GM12892 (cell line): ENCODE measurements at regions not wholly inside any gene's neighbourhood (a gene's known extent, or its start where the extent isn't known, plus 50 kb on each side); places are given as distances from the start of the nearest gene placed in this dataset.

Experiments
- DNase-seq: peaks from one replicate; pipeline ENCODE4 v3.0.0; 2011; ENCODE audit not compliant: insufficient read length
- FAIRE-seq: peaks from 2 replicates; lab custom pipeline; 2011; peaks lifted over from hg19 to GRCh38; lab: Jason Lieb, UNC
- POLR2A ChIP-seq: IDR thresholded peaks from 2 replicates; pipeline ENCODE4 v1.6.1; 2011; ENCODE audit warnings: low read depth, low read length, control low read depth
- POLR2AphosphoS5 ChIP-seq: IDR thresholded peaks from 2 replicates; pipeline ENCODE4 v1.6.1; 2011; ENCODE audit warnings: low read depth, low read length, control low read depth
- TAF1 ChIP-seq: IDR thresholded peaks from 2 replicates; pipeline ENCODE4 v1.6.1; 2011; ENCODE audit warnings: low read depth, mild to moderate bottlenecking, control low read depth, low read length, borderline replicate concordance

DNA sequence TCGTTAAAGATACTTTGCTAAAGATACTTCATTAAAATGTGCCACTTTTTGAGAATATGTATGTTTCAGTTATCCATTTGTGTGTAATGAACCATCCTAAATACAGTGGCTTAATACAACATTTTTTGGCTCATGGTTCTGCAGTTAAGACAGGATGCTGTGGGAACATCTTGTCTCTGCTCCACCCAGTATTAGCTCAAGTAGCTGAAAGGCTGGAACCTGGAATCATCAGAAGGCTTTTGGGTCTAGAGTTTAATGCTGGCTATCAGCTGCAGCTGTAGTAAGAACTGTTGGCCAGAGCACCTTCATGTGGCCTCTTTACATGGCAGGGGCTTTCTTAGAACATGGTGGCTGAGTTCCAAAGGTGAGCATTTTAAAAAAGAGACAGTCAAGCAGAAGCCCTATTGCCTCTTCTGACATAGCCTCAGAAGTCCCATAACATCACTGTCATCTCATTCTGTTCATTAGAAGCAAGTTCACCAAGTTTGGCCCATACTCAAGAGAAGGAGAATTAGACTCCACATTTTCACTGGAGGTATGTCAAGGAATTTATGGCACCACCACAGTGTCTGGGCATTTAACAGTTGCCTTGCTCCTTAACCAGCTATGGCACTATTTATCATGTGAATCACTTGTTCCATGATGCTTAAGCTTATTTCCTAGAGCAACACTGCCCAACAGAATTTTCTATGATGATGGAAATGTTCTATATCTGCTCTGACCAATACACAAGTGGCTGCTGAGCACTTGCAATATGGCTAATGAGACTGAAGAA is 70.4 kb upstream of the PDZRN3 start:
- TF ChIP-seq POLR2A (no peak), TAF1 (no peak), POLR2AphosphoS5 (no peak)
- DNase-seq (no peak), FAIRE-seq (no peak)

DNA sequence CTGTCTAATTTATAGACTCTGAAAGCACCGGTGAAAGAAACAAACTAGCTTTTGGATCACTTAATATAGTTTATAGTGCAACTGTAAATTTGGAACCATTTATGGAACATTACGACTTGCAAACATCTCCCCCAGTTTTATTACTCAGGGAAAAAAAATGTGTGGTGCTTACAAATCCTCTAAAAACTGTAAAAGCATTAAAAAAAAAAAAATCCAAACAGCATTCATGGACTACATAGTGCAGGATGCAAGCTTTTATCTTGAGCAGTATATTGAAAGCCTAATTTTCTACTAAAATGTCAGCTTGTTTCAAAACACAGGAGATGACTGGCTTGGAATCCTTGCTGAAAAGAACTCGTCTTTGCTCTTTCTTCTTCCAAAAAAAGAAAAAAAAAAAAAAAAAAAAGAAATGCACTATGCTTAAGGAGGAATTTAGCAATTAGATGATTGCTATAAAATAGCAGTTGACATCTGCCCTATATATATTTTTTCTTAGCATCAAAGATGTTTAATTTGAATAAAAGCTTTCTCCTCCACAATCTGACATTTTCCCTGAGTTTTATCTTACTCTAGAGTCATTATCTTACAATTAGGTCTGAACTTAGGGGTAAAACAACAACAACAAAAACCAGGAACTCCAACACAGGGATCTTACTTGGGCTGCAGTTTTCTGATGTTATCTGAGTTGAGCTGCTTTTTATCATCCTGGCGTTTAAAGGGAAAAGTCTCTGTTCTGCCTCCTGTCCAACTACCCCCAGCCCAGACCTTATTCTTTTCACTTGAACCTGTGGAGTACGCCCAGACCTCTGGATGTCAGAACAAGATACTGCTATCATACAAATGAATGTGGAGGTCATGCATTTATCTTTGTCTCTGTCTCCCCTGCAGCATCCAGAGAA is 62.6 kb upstream of the PDZRN3 start:
- no peak for TF ChIP-seq POLR2AphosphoS5
- no peak for TF ChIP-seq TAF1
- TF ChIP-seq POLR2A = no peak

DNA sequence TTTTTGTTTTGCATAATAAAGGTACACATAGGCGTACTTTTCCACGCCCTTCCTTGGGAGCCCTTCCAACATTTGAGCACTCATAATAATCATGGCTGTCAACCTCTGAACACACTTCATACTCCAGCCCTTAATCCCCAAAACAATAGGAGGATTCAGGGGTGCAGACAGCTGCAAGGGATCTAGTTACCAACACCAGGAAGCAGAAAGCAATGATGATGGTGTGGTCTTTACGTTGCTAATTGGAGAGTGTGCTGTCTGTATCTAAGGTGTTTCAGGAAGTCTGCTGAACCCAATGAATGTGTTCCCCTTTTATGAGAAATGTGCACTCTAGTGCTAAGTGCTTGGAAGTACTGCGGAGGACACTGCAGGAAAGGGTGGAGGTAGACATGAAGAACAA is 60.3 kb upstream of the PDZRN3 start:
- no peak for TF ChIP-seq POLR2A
- no peak for TF ChIP-seq TAF1
- no peak for TF ChIP-seq POLR2AphosphoS5
- DNase-seq (no peak), FAIRE-seq (no peak)

More for the DNA sequence above, 62.6 kb upstream of the PDZRN3 start:
- DNase-seq (no peak), FAIRE-seq (no peak)

DNA sequence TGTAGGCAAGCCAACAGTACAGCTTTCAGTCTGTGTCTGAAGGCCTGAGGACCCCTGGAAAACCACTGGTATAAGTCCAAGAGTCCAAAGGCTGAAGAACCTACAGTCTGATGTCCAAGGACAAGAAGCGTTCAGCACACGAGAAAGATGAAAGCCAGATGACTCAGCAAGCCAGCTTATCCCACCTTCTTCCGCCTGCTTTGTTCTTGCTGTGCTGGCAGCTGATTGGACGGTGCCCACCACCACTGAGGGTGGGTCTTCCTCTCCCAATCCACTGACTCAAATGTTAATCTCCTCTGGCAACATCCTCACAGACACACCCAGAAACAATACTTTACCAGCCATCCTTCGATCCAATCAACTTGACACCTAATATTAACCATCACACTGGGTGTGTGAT is 59.0 kb upstream of the PDZRN3 start:
- TF ChIP-seq TAF1 (no peak), POLR2AphosphoS5 (no peak), POLR2A (no peak)
- no peak for DNase-seq
- no peak for FAIRE-seq

DNA sequence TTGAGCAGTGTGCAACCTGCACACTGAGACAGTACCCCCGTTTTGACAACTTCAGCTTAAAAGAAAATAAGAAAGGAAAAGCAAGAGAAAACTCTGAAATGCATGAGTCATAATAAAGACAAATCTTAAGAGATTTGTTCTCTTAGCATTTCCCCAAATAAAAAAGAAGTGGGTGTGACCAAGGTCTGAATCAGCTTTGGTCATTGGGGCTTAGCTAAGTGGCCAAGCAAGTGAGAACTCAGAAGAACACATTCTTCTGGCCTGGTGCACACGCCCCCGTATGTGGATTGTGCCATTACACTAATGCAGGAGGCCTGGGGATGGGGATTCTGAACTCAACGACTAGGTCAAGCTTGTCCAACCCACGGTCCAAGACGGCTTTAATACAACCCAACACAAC is 56.9 kb upstream of the PDZRN3 start:
- DNase-seq = no peak
- TF ChIP-seq POLR2A = no peak
- no peak for TF ChIP-seq POLR2AphosphoS5
- TF ChIP-seq TAF1 = no peak
- no peak for FAIRE-seq

DNA sequence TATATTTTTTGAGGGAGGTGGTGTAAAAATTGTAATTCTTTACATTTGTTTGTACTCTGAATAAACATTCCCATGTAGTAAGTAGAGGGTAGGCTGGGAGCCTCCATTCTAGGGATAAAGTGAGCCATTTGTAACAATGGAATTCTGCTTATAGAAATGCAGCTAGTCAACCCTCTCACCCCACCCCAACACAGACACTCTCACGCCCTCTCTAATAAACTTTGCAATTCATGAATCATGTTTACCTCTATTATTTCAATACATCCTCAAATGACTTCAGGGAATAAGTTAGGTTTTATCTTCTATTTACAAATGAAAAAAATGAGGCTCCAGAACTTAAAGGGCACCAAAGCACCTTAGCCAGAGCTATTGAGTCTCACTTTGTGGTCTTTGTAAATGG is 56.5 kb upstream of the PDZRN3 start:
- FAIRE-seq = no peak
- TF ChIP-seq POLR2A (no peak), TAF1 (no peak), POLR2AphosphoS5 (no peak)
- DNase-seq = no peak

DNA sequence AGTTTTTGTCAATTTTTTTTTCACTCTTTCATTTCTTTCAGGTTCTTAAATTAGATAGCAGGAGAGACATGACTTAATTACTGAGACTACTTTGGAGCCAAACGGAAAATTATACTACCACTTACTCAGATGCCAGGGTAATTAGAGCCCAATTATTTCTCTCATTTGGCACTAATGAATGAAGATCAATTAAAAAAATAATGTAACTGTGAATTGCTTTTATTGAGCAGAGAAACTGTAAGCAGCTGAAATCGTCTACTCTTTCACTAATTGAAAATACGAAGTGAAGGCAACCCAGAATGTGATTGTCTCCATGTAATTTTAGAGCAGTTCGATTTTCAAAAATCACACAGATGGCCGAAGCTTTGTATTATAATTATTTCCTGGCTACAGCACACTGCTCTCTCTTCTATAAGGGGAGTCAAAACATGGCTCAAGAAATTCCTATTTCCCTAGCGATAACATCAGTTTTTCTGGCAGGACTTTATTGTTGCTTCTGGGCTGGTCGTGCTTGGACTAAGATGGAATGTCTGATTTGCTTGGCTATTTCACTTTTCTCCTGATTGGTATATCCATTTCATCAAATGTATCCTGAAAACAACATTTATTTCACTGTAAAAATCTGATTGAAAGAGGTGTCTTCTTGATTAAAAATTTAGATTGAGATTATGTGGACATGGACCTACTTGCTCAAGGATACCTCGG is 55.8 kb upstream of the PDZRN3 start:
- DNase-seq (no peak), FAIRE-seq (no peak)
- TF ChIP-seq POLR2AphosphoS5 = no peak
- no peak for TF ChIP-seq TAF1

DNA sequence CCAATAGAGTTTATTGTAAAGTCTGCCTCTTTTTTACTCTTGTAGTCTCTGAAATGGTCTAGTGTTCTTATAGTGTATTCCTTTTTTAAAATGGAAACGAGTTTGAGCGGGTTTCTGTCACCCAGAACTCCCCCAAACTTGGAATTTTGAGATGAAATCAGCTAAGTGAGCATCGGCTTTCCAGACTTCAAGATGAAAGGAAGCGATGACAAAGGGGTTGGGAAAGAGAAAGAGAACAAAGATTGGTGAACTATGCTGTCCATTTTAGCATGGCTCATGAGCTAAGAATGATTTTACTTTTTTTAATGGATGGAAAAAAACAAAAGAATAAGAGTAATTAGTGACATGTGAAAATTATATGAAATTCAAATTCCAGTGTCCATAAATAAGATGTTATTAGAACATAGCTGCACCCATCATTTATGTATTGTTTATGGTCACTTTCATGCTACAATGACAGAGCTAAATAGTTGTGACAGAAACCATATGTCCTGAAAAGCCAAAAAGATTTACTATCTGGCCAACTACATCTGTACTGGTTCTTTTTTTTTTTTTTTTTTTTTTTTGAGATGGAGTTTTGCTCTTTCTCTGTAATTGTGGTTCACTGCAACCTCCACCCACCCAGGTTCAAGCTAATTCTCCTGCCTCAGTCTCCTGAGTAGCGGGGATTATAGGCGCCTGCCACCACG is 52.7 kb upstream of the PDZRN3 start:
- peak; percentile 44 for FAIRE-seq
- no peak for DNase-seq
- TF ChIP-seq POLR2A (no peak), POLR2AphosphoS5 (no peak), TAF1 (no peak)
